ENCODE measurements at regions not wholly inside any gene's neighbourhood (a gene's known extent, or its start where the extent isn't known, plus 50 kb on each side); places are given as distances from the start of the nearest gene placed in this dataset.
"Not testable (repeated sequence)": the region's sequence is repeated elsewhere in the genome, so short reads cannot be mapped to it uniquely, and the experiment has no call there.

DNA sequence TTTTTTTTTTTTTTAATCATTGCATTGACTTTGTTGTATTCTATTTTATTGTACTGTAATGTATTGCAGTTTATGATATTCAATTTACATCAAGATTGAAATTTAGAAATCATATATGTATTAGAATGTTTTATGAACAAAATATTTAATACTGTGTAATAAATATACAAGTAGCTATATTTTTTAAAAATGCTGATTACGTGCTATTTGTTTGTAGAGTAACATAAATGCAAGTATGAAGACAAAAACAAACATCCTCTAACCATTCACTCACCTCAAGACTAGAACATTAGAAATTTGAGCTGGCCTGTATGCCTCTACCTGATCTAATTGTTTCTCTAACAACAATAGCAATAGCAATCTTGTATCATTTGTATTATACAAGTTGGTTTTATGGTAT, 290.3 kb downstream of the GATA3 start:
- ChIA-PET CTCF (interaction anchor here (0.6 kb wide), 1 partner anchor 181 kb away, joined by 3 read pairs; no protein-coding TSS in a partner anchor), POLR2A (no interaction called here)
- no peak overlapping the region for H3K4me2 ChIP-seq
- H3K27ac ChIP-seq, result no peak overlapping the region
- no peak for ATAC-seq
- TF ChIP-seq MAFK (IDR thresholded peaks at IDR 0.05; ENCODE audit: partially characterized antibody), result peak; percentile 58
- TF ChIP-seq HOXB13 (CRISPR knock-in tag; IDR thresholded peaks at IDR 0.05; ENCODE audit: low read depth), result no peak
- TF ChIP-seq FOXS1 (CRISPR knock-in tag; IDR thresholded peaks at IDR 0.05), result no peak
- no peak for TF ChIP-seq RFX5 (IDR thresholded peaks at IDR 0.05)
- DNase-seq (ENCODE audit: low read depth in 1 of 2, low spot score in 1 of 2), result no peak
- no peaks in the 10 kb centered on the region for H3K4me1 ChIP-seq
- WGBS (ENCODE audit: missing lambda C conversion rate), result 86% methylated on average over 1 of the region's 1 CpG
- H3K9me3 ChIP-seq, result no peaks in the 10 kb centered on the region
- no peak for FAIRE-seq
- H3K4me3 ChIP-seq, result no peak overlapping the region

DNA sequence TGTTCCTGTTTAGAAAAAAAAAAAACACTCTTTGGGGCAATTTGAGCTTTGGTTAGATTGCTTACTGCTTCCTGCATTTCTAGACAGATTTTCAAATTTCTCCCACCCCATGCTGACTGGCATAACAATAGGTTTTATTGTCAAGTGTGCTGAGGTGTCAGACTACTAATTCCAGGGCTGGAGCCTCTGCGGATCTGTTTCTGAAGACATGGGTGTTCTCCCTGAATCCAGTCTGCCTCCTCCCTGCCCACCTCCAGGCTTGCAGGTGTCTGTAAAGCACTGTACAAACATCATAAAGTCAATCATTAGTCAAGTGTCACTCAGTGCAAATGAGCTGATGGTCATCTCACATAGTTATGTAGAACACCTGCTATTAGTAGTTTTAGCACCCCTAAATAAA, 292.4 kb downstream of the GATA3 start:
- no peaks in the 10 kb centered on the region for H3K9me3 ChIP-seq
- no peak for DNase-seq (ENCODE audit: low read depth in 1 of 2, low spot score in 1 of 2)
- POLR2A ChIA-PET, result no interaction called here
- 27% methylated on average over 1 of the region's 1 CpG for WGBS (ENCODE audit: missing lambda C conversion rate)
- H3K27ac ChIP-seq, result no peak overlapping the region
- H3K4me2 ChIP-seq, result no peak overlapping the region
- H3K4me1 ChIP-seq, result peaks cover 4% of the 10 kb centered on the region; the same call in 1 of the 3 replicates
- no peak overlapping the region for H3K4me3 ChIP-seq
- FAIRE-seq, result no peak
- TF ChIP-seq HDAC2 (IDR thresholded peaks at IDR 0.05) (no peak), CBX8 (IDR thresholded peaks at IDR 0.05) (no peak), MAZ (IDR thresholded peaks at IDR 0.05; ENCODE audit: borderline replicate concordance, low read depth, low read length) (no peak), HEYL (CRISPR knock-in tag; IDR thresholded peaks at IDR 0.05) (no peak), FOSL2 (IDR thresholded peaks at IDR 0.05) (no peak), FOSL2 (CRISPR knock-in tag; IDR thresholded peaks at IDR 0.05) (no peak), SMC3 (IDR thresholded peaks at IDR 0.05) (no peak)
- TF ChIP-seq, protein P1, sequence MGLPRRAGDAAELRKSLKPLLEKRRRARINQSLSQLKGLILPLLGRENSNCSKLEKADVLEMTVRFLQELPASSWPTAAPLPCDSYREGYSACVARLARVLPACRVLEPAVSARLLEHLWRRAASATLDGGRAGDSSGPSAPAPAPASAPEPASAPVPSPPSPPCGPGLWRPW (IDR thresholded peaks at IDR 0.05), result no peak
- TF ChIP-seq, protein P2, sequence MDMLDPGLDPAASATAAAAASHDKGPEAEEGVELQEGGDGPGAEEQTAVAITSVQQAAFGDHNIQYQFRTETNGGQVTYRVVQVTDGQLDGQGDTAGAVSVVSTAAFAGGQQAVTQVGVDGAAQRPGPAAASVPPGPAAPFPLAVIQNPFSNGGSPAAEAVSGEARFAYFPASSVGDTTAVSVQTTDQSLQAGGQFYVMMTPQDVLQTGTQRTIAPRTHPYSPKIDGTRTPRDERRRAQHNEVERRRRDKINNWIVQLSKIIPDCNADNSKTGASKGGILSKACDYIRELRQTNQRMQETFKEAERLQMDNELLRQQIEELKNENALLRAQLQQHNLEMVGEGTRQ (IDR thresholded peaks at IDR 0.05), result no peak
- TF ChIP-seq, protein P3, sequence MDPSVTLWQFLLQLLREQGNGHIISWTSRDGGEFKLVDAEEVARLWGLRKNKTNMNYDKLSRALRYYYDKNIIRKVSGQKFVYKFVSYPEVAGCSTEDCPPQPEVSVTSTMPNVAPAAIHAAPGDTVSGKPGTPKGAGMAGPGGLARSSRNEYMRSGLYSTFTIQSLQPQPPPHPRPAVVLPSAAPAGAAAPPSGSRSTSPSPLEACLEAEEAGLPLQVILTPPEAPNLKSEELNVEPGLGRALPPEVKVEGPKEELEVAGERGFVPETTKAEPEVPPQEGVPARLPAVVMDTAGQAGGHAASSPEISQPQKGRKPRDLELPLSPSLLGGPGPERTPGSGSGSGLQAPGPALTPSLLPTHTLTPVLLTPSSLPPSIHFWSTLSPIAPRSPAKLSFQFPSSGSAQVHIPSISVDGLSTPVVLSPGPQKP (IDR thresholded peaks at IDR 0.05; ENCODE audit: low read depth, low read length), result no peak
- CTCF ChIA-PET, result interaction anchor here (0.6 to 1.2 kb wide), 3 partner anchors 8 to 438 kb away, joined by 3 to 6 read pairs (median 3); no protein-coding TSS in a partner anchor
- ATAC-seq, result no peak

DNA sequence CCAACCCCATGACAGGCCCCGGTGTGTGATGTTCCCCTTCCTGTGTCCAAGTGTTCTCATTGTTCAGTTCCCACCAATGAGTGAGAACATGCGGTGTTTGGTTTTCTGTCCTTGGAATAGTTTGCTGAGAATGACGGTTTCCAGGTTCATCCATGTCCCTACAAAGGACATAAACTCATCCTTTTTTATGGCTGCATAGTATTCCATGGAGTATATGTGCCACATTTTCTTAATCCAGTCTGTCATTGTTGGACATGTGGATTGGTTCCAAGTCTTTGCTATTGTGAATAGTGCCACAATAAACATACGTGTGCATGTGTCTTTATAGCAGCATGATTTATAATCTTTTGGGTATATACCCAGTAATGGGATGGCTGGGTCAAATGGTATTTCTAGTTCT, 293.1 kb downstream of the GATA3 start:
- H3K4me1 ChIP-seq; POLR2A ChIA-PET; H3K9me3 ChIP-seq; ATAC-seq; FAIRE-seq; H3K4me2 ChIP-seq; H3K4me3 ChIP-seq; H3K27ac ChIP-seq; CTCF ChIA-PET; DNase-seq (ENCODE audit: low read depth in 1 of 2, low spot score in 1 of 2): not testable (repeated sequence)
- whole genome bisulfite sequencing (ENCODE audit: missing lambda C conversion rate), result 85% methylated on average over 3 of the region's 4 CpGs

DNA sequence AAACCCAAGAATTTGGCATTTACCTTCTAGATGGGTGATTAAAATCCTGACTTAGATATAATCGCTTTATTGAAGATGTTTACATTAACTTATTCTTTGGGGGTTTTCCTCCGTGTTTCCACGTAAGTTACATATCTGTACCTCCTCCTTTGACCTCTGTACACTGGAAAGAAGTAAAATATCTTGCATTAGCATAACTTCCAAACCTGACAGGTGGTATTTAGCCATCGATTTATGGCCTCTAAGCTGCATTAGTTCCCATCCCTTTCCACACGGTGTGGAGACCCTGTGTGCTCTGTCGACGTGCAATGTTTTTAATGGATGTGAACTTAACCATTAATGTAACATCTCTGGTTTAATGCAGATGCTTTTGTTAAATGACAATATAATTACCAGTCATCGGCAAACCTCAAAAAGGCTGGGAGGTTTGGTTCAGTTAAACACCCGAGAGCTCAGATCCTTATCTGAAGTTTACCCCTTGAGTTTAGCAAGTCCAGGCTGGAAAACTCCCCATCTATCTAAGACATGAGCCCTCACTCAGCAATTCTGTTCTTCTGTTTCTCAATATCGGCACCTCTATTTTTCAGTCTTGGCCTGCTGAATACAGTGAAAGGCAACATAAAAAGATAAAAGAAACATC, 295.2 kb downstream of the GATA3 start:
- peak; percentile 18 for FAIRE-seq
- Histone ChIP-seq H3K9me3 (no peaks in the 10 kb centered on the region), H3K4me2 (0 out of 3 replicates have a peak overlapping the region, but pooled peaks have one; percentile 2), H3K4me3 (no peak overlapping the region), H3K4me1 (peaks cover 4% of the 10 kb centered on the region; the same call in 1 of the 3 replicates), H3K27ac (peak overlapping the region in 1 of 2 experiments; percentile 31; a peak in 3 of 6 replicates)
- 87% methylated on average over 10 of the region's 10 CpGs for WGBS (ENCODE audit: missing lambda C conversion rate)
- DNase-seq (ENCODE audit: low read depth in 1 of 2, low spot score in 1 of 2), result no peak
- ATAC-seq, result no peak
- no peak for TF ChIP-seq HEYL (CRISPR knock-in tag; IDR thresholded peaks at IDR 0.05)
- no peak for TF ChIP-seq KDM1A (IDR thresholded peaks at IDR 0.05; ENCODE audit: low read depth)
- no peak for TF ChIP-seq CEBPB (IDR thresholded peaks at IDR 0.05)
- TF ChIP-seq MAFK (IDR thresholded peaks at IDR 0.05; ENCODE audit: partially characterized antibody), result no peak
- TF ChIP-seq JUNB (IDR thresholded peaks at IDR 0.05), result no peak
- TF ChIP-seq, protein P4, sequence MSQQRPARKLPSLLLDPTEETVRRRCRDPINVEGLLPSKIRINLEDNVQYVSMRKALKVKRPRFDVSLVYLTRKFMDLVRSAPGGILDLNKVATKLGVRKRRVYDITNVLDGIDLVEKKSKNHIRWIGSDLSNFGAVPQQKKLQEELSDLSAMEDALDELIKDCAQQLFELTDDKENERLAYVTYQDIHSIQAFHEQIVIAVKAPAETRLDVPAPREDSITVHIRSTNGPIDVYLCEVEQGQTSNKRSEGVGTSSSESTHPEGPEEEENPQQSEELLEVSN (IDR thresholded peaks at IDR 0.05; ENCODE audit: borderline replicate concordance, low read depth), result no peak
- POLR2A ChIA-PET, result no interaction called here
- CTCF ChIA-PET, result no interaction called here
